ENCODE measurements at regions not wholly inside any gene's neighbourhood (a gene's known extent, or its start where the extent isn't known, plus 50 kb on each side); places are given as distances from the start of the nearest gene placed in this dataset.
"Not testable (repeated sequence)": the region's sequence is repeated elsewhere in the genome, so short reads cannot be mapped to it uniquely, and the experiment has no call there.

- DNase-seq (ENCODE audit: low read depth in 2 of 3, low spot score in 2 of 3): no peak
Observed at GRCh38 chr10:33626798-33627466, 292.5 kb upstream of the NRP1 start.

- DNase-seq (ENCODE audit: low read depth in 2 of 3, low spot score in 2 of 3): no peak
Observed at GRCh38 chr10:33623669-33624068, 289.2 kb upstream of the NRP1 start.

- no peak for DNase-seq (ENCODE audit: low read depth in 2 of 3, low spot score in 2 of 3)
Observed at GRCh38 chr10:33621101-33621500, 286.6 kb upstream of the NRP1 start.

- DNase-seq (ENCODE audit: low read depth in 2 of 3, low spot score in 2 of 3): no peak
Observed at GRCh38 chr10:33618196-33618595, 283.7 kb upstream of the NRP1 start.

GRCh38 chr10:33617381-33618080, 283.1 kb upstream of the NRP1 start:
- DNase-seq (ENCODE audit: low read depth in 2 of 3, low spot score in 2 of 3): no peak

GRCh38 chr10:33616956-33617355, 282.5 kb upstream of the NRP1 start:
- no peak for DNase-seq (ENCODE audit: low read depth in 2 of 3, low spot score in 2 of 3)

- DNase-seq (ENCODE audit: low read depth in 2 of 3, low spot score in 2 of 3): no peak
Observed at GRCh38 chr10:33612551-33612950, 278.1 kb upstream of the NRP1 start.

- no peak for DNase-seq (ENCODE audit: low read depth in 2 of 3, low spot score in 2 of 3)
Observed at GRCh38 chr10:33612116-33612515, 277.6 kb upstream of the NRP1 start.

GRCh38 chr10:33611423-33611822, 277.0 kb upstream of the NRP1 start:
- no peak for DNase-seq (ENCODE audit: low read depth in 2 of 3, low spot score in 2 of 3)

GRCh38 chr10:33609546-33609945, 275.1 kb upstream of the NRP1 start:
- DNase-seq (ENCODE audit: low read depth in 2 of 3, low spot score in 2 of 3): no peak

- DNase-seq (ENCODE audit: low read depth in 2 of 3, low spot score in 2 of 3): no peak
Observed at GRCh38 chr10:33602278-33602677, 267.8 kb upstream of the NRP1 start.

GRCh38 chr10:33600381-33600780, 265.9 kb upstream of the NRP1 start:
- no peak for DNase-seq (ENCODE audit: low read depth in 2 of 3, low spot score in 2 of 3)

- no peak for DNase-seq (ENCODE audit: low read depth in 2 of 3, low spot score in 2 of 3)
Observed at GRCh38 chr10:33596422-33596821, 262.0 kb upstream of the NRP1 start.

- DNase-seq (ENCODE audit: low read depth in 2 of 3, low spot score in 2 of 3): no peak
Observed at GRCh38 chr10:33594475-33594874, 260.0 kb upstream of the NRP1 start.

GRCh38 chr10:33588974-33589600, 254.6 kb upstream of the NRP1 start:
- no peak for DNase-seq (ENCODE audit: low read depth in 2 of 3, low spot score in 2 of 3)

GRCh38 chr10:33584596-33584995, 250.1 kb upstream of the NRP1 start:
- not testable (repeated sequence) for DNase-seq (ENCODE audit: low read depth in 2 of 3, low spot score in 2 of 3)

GRCh38 chr10:33579996-33580395, 245.5 kb upstream of the NRP1 start:
- DNase-seq (ENCODE audit: low read depth in 2 of 3, low spot score in 2 of 3): no peak

- no peak for DNase-seq (ENCODE audit: low read depth in 2 of 3, low spot score in 2 of 3)
Observed at GRCh38 chr10:33573606-33574005, 239.1 kb upstream of the NRP1 start.

GRCh38 chr10:33571616-33572015, 237.1 kb upstream of the NRP1 start:
- no peak for DNase-seq (ENCODE audit: low read depth in 2 of 3, low spot score in 2 of 3)

- no peak for DNase-seq (ENCODE audit: low read depth in 2 of 3, low spot score in 2 of 3)
Observed at GRCh38 chr10:33570495-33570894, 236.0 kb upstream of the NRP1 start.

GRCh38 chr10:33569702-33570101, 235.2 kb upstream of the NRP1 start:
- DNase-seq (ENCODE audit: low read depth in 2 of 3, low spot score in 2 of 3): no peak

GRCh38 chr10:33566426-33566825, 232.0 kb upstream of the NRP1 start:
- no peak for DNase-seq (ENCODE audit: low read depth in 2 of 3, low spot score in 2 of 3)
